ENCODE measurements at regions not wholly inside any gene's neighbourhood (a gene's known extent, or its start where the extent isn't known, plus 50 kb on each side); places are given as distances from the start of the nearest gene placed in this dataset.
"Not testable (repeated sequence)": the region's sequence is repeated elsewhere in the genome, so short reads cannot be mapped to it uniquely, and the experiment has no call there.

DNA sequence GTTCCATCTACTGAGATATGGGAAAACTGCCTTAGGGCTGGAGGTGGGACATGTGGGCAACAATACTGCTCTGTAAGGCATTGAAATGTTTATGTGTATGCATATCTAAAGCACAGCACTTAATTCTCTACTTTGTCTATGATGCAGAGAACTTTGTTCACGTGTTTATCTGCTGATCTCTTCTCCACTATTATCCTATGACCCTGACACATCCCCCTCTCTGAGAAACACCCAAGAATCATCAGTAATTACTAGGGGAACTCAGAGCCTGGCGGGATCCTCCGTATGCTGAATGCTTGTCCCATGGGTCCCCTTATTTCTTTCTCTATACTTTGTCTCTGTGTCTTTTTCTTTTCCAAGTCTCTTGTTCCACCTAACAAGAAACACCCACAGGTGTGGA is 63.8 kb downstream of the OR4A15 start:
- DNase-seq; in situ Hi-C loops (cut with MboI; ENCODE audit: low pct_unique_long_range_greater_than_20kb, low sequenced_read_pairs): not testable (repeated sequence)

DNA sequence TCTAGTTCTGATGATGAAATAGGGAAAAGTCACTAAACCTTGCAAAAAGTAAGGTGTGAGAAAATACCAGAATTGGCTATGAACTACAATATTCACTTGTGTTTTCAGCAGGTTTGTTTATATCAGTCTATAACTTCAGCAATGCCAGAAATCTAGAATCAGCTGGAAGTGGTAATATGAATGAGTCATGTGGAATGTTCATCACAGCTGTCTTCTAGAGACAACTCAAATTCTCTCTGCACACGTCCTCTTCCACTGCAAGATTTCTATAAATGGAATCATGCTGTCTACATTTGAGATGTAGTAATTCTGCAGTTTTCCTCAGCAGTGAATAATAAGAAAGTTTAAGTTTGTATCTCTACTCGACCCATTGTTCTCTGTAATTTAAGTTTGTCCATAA is 89.9 kb downstream of the OR4A15 start:
- DNase-seq = no peak
- in situ Hi-C loops (cut with MboI; ENCODE audit: low pct_unique_long_range_greater_than_20kb, low sequenced_read_pairs) = no loop called here

DNA sequence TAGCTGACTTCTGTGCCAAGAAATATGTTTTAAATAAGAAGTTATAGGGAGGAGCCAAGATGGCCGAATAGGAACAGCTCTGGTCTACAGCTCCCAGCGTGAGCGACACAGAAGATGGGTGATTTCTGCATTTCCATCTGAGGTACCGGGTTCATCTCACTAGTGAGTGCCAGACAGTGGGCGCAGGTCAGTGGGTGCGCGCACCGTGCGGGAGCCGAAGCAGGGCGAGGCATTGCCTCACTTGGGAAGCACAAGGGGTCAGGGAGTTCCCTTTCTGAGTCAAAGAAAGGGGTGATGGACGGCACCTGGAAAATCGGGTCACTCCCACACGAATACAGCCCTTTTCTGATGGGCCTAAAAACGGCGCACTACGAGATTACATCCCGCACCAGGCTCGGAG is 92.1 kb downstream of the OR4A15 start:
- in situ Hi-C loops (cut with MboI; ENCODE audit: low pct_unique_long_range_greater_than_20kb, low sequenced_read_pairs); DNase-seq: not testable (repeated sequence)

DNA sequence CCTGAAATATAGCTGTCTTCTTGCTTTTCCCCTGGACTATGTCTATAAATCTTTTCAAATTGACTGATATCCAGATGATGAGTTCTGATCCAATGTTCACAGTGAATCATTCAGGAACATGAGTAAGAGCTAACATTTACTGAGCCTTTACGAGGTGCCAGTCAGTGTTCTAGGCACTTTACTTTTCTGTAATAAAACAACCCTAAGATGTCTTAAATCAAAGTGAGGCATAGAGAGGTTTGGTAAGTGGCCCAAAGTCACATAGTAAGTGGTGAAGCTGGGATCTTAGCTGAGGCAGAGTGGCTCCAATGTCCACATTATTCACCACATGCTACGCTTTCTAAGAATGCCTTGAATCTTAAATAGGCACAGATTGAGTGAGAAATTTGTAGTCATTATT is 79.9 kb upstream of the OR4C15 start:
- in situ Hi-C loops (cut with MboI; ENCODE audit: low pct_unique_long_range_greater_than_20kb, low sequenced_read_pairs) = no loop called here
- DNase-seq = no peak

GRCh38 chr11:55481416-55481815 is 72.9 kb upstream of the OR4C15 start:
- DNase-seq = no peak
- in situ Hi-C loops (cut with MboI; ENCODE audit: low pct_unique_long_range_greater_than_20kb, low sequenced_read_pairs) = no loop called here

GRCh38 chr11:55497068-55497467 is 57.2 kb upstream of the OR4C15 start:
- no peak for DNase-seq
- in situ Hi-C loops (cut with MboI; ENCODE audit: low pct_unique_long_range_greater_than_20kb, low sequenced_read_pairs) = no loop called here

GRCh38 chr11:55501014-55501413 is 53.3 kb upstream of the OR4C15 start:
- no peak for DNase-seq
- in situ Hi-C loops (cut with MboI; ENCODE audit: low pct_unique_long_range_greater_than_20kb, low sequenced_read_pairs) = no loop called here

GRCh38 chr11:55503449-55503848 is 50.8 kb upstream of the OR4C15 start:
- in situ Hi-C loops (cut with MboI; ENCODE audit: low pct_unique_long_range_greater_than_20kb, low sequenced_read_pairs) = no loop called here
- peak; percentile 5 for DNase-seq

Data from KBM-7 (cell line).